Large intestine (tissue), 3 donors: ENCODE measurements at regions not wholly inside any gene's neighbourhood (a gene's known extent, or its start where the extent isn't known, plus 50 kb on each side); places are given as distances from the start of the nearest gene placed in this dataset.

ENCODE experiments used
- DNase-seq, 2 donors: peaks; one replicate each; pipeline versions ENCODE4 v3.0.0 to v3.0.0-alpha.2; 2013
- H3K27ac ChIP-seq: one replicate; pipeline ENCODE4 v1.5.1; 2013; ENCODE audit warnings: low read length
- H3K27me3 ChIP-seq: 2 replicates; pipeline ENCODE4 v1.6.1; 2013; ENCODE audit warnings: low read length; ENCODE audit not compliant: control insufficient read depth, insufficient read depth
- H3K36me3 ChIP-seq: 2 replicates; pipeline ENCODE4 v1.6.1; 2013; ENCODE audit warnings: low read length; ENCODE audit not compliant: control insufficient read depth, insufficient read depth
- H3K4me1 ChIP-seq: one replicate; pipeline ENCODE4 v1.6.1; 2013; ENCODE audit warnings: low read length; ENCODE audit not compliant: control insufficient read depth, insufficient read depth
- H3K4me3 ChIP-seq: one replicate; pipeline ENCODE4 v1.5.1; 2013; ENCODE audit warnings: low read length
- H3K9me3 ChIP-seq: one replicate; pipeline ENCODE4 v1.6.1; 2013; ENCODE audit warnings: mild to moderate bottlenecking, low read depth, low read length, moderate library complexity; ENCODE audit not compliant: control insufficient read depth
- WGBS: methylation state at CpG from one replicate; pipeline ENCODE4 v1.1.5; 2013; ENCODE audit warnings: low lambda C conversion rate; ENCODE audit not compliant: insufficient coverage; 5-methylcytosine and 5-hydroxymethylcytosine counted together

- Histone ChIP-seq H3K27ac (no peak overlapping the region), H3K4me1 (no peaks in the 10 kb centered on the region), H3K27me3 (no peaks in the 10 kb centered on the region), H3K9me3 (no peaks in the 10 kb centered on the region), H3K36me3 (no peaks in the 10 kb centered on the region), H3K4me3 (no peak overlapping the region)
- 83% methylated on average over 1 of the region's 1 CpG for WGBS
- no peak for DNase-seq
These were observed 69.1 kb upstream of the SLC7A1 start for GRCh38 chr13:29664591-29664990.

- no peaks in the 10 kb centered on the region for H3K9me3 ChIP-seq
- no peaks in the 10 kb centered on the region for H3K36me3 ChIP-seq
- H3K4me1 ChIP-seq, result no peaks in the 10 kb centered on the region
- no peak overlapping the region for H3K27ac ChIP-seq
- H3K27me3 ChIP-seq, result no peaks in the 10 kb centered on the region
- H3K4me3 ChIP-seq, result no peak overlapping the region
- WGBS, result no CpG with 5 or more reads among the region's 3 CpGs
- no peak for DNase-seq
These were observed 59.5 kb upstream of the SLC7A1 start for GRCh38 chr13:29654843-29655547.

GRCh38 chr13:29654384-29654783, 58.9 kb upstream of the SLC7A1 start:
- DNase-seq, result no peak
- H3K4me3 ChIP-seq, result no peak overlapping the region
- H3K27ac ChIP-seq, result no peak overlapping the region
- H3K4me1 ChIP-seq, result no peaks in the 10 kb centered on the region
- no peaks in the 10 kb centered on the region for H3K36me3 ChIP-seq
- no CpG with 5 or more reads among the region's 6 CpGs for WGBS
- H3K9me3 ChIP-seq, result no peaks in the 10 kb centered on the region
- H3K27me3 ChIP-seq, result no peaks in the 10 kb centered on the region

GRCh38 chr13:29648760-29649159, 53.3 kb upstream of the SLC7A1 start:
- H3K27me3 ChIP-seq, result no peaks in the 10 kb centered on the region
- no peaks in the 10 kb centered on the region for H3K36me3 ChIP-seq
- H3K4me1 ChIP-seq, result no peaks in the 10 kb centered on the region
- DNase-seq, result no peak
- H3K4me3 ChIP-seq, result no peak overlapping the region
- H3K9me3 ChIP-seq, result no peaks in the 10 kb centered on the region
- 84% methylated on average over 2 of the region's 2 CpGs for WGBS
- no peak overlapping the region for H3K27ac ChIP-seq
